Liver (tissue), 3 donors: ENCODE measurements at regions not wholly inside any gene's neighbourhood (a gene's known extent, or its start where the extent isn't known, plus 50 kb on each side); places are given as distances from the start of the nearest gene placed in this dataset.

Experiments used
- HNF4G ChIP-seq: IDR thresholded peaks from 2 replicates; pipeline ENCODE4 v1.6.1; 2016; ENCODE audit warnings: antibody characterized with exemption
- RAD21 ChIP-seq, 2 donors: IDR thresholded peaks; 2 replicates each; pipeline ENCODE4 v1.6.1; 2016; ENCODE audit warnings: antibody characterized with exemption in 2 of 2, mild to moderate bottlenecking in 2 of 2
- TF ChIP-seq, protein P1 (sequence below): fragments of 150-350 bp; IDR thresholded peaks from 2 replicates; pipeline ENCODE4 v1.5.1; 2017; ENCODE audit warnings: improper control_type of control experiment, low read depth, low read length; ENCODE audit not compliant: missing input control
- TF ChIP-seq, protein P2 (sequence below): IDR thresholded peaks from 2 replicates; pipeline ENCODE4 v1.6.1; 2016; ENCODE audit warnings: antibody characterized with exemption
- donor health status: healthy.
- donor health status: healthy.

DNA sequence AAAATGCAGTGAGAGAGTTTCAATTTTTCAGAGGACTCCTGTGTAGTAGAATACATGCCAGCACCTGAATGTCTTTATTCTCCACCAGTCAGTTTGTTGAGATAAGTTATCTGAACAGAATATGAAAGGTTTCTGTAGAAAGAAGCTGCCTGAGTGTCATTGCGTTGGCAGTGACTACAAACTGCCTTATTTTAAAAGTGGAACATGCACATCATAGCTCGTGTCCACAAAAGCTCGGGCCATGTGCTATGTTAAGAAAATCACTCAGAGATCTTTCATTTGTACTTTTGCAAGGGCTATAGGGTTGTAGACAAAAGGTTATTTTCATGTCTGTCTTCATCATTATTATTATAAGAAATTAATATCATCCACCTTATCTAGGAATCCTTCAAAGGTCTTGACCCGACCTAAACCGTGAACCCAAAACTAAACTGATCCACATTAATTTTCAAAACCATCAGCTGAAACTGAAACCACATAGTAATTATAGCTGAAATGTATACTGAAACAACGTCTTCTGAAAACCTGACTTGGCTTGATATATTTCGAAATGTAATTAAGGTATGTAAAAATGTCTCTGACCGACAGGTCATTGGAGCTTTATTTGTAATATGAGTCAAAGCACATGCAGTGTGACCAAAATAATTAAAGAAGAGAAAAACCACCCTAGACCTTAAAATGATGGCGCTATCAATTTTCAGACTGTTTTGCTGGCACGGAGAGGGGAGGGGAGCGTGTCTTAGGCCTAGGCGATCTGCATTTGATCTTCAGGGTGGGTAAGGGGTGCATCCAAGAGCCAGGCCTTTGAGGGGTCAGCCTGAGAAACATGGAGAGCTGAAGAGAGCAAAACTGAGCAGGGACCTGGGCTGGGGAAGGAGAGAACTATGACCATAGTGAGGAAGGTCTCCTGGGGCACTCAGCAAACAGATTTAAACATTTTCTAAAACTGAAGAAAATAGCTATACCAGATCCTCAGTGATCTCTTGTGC, 232.1 kb downstream of the SOX11 start:
- TF ChIP-seq HNF4G: no peak
- TF ChIP-seq, protein P1, sequence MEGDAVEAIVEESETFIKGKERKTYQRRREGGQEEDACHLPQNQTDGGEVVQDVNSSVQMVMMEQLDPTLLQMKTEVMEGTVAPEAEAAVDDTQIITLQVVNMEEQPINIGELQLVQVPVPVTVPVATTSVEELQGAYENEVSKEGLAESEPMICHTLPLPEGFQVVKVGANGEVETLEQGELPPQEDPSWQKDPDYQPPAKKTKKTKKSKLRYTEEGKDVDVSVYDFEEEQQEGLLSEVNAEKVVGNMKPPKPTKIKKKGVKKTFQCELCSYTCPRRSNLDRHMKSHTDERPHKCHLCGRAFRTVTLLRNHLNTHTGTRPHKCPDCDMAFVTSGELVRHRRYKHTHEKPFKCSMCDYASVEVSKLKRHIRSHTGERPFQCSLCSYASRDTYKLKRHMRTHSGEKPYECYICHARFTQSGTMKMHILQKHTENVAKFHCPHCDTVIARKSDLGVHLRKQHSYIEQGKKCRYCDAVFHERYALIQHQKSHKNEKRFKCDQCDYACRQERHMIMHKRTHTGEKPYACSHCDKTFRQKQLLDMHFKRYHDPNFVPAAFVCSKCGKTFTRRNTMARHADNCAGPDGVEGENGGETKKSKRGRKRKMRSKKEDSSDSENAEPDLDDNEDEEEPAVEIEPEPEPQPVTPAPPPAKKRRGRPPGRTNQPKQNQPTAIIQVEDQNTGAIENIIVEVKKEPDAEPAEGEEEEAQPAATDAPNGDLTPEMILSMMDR: no peak
- TF ChIP-seq, protein P2, sequence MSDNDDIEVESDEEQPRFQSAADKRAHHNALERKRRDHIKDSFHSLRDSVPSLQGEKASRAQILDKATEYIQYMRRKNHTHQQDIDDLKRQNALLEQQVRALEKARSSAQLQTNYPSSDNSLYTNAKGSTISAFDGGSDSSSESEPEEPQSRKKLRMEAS: no peak
- no peak for TF ChIP-seq RAD21 (IDR thresholded peaks at IDR 0.05)
